Inflammatory macrophage (primary cell): ENCODE measurements at regions not wholly inside any gene's neighbourhood (a gene's known extent, or its start where the extent isn't known, plus 50 kb on each side); places are given as distances from the start of the nearest gene placed in this dataset.
"Not testable (repeated sequence)": the region's sequence is repeated elsewhere in the genome, so short reads cannot be mapped to it uniquely, and the experiment has no call there.

Experiments used
- DNase-seq, 2 donors: peaks; one replicate each; pipeline ENCODE4 v3.0.0-alpha.2; 2020 to 2022

DNA sequence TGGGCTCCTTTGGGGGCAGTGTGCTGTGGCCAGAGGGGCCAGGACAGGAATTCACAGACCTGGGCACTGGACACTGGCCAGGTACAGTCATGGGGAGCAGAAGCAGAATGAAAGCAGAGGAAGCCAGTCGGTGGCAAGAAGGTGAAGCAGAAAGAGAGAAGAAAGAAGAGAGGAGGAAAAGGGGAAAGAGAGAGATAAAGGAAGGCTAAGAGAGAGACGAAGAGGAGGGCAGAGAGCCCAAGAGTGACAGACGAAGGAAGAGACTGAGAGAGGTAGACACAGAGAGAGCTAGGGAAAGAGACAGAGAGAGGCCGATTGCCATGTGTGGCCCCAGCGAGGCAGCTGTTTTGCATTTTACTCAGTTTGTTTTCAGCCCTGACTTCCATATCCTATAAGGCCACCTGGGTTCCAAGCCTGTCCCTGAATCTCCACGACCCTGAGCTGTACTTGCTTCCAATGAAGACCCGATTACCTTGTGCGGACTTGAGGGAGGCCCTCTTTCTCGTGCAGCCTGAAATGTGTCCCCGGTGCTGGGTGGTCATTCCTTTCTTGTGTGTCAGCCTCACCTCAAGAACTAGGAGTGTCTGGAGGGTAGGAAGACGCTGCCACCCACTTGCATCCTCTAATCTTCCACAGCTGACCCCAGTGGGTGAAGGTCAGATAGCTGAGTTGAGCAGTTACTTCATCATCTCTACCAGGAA, 73.9 kb downstream of the LSM3 start:
- no peak for DNase-seq

DNA sequence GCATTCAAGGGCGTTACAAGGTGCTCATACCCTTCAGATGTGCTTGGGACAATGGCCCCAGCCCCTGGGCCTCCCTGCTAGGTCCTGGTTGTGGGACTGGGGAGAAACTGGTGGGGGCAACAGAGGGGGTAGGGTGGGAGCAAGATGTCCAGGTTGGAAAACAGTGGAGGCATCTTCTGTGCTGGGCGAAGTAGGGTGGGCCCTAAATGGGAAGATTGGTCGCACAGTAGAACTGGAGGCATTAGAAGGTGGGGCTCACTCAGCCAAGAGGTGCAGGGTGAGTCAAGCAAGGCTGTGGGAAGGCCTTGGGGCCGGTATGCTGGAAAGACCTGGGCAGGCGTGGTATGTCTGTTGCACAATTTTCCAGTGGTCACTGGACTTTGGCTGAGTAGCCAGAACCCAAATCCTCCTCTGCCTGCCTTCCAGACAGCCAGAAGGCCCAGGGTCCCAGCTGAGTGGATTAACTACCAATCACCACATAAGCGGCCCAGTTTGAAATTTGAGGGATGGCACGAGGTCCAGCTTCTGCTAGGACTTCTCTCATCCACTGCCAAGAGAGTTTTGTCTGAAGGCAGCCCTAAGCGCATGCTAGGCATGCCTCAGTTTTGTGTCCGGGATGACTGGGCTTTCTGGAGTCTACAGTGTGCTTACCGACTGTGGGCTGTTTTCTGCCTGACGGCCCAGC, 74.5 kb downstream of the LSM3 start:
- DNase-seq = no peak

DNA sequence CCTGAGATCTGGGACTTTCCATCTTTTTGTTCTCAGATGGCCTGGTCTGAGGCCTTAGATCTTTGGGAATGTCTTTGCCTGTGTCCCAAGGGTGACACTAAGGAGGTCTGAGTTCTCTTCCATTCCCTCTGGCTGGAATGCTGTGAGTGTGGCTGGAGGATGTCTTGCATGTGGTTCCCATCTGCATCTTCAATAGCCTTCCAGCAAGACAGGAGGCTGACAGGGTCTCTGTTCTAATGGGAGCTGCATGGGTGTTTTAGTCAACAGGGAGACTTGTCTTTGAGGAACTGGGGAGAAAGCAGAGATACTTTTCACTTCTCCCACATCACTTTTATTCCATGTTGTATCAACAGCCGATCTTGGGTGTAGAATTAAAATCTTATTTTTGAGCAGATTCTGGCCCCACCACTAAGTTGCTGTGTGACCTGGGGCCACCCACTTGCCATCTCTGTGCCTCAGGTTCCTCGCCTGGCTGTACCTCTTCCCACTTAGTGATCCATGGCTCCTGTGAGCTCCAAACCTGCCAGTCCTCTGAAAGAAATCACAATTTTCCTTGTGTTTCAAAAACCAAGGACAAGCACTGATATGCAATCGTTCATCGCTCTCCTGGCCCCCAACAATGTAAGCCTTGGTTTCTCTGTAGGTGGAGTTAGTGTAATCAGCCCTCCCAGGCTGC, 75.2 kb downstream of the LSM3 start:
- no peak for DNase-seq

DNA sequence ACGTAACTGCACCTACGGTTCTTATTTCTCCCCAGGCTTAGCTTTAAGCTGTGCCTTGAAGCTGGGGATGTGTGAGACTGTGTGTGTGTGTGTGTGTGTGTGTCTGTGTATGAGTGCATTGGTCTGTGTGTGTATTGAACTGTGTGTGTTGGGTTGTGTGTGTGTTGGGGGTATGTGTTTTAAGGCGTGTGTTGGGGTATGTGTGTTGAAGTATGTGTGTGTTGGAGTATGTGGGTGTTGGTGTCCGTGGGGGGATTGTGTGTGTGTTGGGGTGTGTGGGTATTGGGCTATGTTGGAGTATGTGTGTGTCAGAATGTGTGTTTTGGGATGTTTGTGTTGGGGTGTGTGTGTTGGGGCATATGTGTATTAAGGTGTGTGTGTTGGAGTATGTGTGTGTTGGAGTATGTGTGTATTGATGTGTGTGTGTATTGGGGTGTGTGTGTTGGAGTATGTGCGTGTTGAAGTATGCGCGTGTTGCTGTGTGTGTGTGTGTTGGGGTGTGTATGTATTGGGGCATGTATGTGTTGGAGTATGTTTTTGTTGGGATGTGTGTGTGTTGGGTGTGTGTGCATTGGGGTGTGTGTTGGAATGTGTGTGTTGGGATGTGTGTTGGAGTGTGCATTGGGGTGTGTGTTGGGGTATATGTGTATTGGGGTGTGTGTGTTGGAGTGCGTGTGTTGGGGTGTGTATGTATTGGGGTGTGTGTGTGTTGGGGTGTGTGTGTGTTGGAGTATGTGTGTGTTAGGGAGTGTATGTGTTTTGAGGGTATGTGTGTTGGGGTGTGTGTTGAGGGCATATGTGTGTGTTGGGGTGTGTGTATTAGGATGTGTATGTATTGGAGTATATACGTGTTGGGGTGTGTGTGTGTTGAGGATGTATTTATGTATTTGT, 76.4 kb downstream of the LSM3 start:
- no peak for DNase-seq

DNA sequence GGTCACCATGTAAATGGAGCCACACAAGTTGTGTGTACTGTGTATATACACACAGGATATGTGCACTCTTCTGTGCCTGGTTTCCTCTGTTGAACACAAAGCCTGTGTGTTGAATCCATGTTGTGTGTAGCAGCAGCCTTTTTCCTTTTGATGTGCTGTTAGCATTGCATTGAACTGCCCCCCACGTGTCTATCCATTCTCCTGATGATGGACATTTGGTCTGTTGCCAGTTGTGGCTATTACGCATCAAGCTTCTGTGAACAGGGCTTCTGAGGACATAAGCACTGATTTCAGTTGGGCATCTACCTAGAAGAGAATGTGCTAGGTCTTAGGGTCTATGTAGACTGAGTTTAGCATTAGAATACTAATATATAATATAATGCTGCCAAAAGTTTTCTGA, 77.4 kb downstream of the LSM3 start:
- no peak for DNase-seq

DNA sequence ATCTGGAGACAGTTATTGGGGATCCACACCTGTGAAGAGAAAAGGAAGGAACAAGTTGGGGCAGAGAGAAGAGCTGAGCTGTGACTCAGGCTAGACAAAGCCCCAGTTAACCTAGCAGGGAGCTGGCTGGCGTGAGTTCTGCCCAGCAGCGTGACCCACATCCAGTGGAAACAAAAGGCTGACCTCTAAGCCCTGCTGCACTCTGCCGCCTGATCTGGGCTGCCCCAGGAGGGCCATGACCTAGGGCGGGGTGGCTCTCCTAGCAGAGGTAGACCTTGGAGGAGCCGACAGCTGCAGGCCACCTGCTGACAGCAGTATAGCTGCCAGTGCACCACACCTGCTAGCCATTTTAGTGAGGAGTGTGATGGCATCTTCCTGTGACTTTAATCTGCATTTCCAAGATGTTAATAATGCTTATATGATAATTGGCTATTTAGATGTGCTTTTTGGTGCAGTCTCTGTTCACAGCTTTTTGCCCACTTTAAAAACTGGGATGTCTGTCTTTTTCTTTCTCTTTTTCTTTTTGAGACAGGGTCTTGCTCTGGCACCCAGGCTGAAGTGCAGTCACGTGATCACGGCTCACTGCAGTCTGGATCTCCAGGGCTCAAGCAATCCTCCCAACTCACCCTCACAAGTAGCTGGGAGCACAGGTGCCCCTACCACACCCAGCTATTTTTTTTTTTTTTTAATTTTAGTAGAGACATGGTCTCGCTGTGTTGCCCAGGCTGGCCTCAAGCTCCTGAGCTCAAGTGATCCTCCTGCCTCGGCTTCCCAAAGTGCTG, 78.1 kb downstream of the LSM3 start:
- DNase-seq = no peak

DNA sequence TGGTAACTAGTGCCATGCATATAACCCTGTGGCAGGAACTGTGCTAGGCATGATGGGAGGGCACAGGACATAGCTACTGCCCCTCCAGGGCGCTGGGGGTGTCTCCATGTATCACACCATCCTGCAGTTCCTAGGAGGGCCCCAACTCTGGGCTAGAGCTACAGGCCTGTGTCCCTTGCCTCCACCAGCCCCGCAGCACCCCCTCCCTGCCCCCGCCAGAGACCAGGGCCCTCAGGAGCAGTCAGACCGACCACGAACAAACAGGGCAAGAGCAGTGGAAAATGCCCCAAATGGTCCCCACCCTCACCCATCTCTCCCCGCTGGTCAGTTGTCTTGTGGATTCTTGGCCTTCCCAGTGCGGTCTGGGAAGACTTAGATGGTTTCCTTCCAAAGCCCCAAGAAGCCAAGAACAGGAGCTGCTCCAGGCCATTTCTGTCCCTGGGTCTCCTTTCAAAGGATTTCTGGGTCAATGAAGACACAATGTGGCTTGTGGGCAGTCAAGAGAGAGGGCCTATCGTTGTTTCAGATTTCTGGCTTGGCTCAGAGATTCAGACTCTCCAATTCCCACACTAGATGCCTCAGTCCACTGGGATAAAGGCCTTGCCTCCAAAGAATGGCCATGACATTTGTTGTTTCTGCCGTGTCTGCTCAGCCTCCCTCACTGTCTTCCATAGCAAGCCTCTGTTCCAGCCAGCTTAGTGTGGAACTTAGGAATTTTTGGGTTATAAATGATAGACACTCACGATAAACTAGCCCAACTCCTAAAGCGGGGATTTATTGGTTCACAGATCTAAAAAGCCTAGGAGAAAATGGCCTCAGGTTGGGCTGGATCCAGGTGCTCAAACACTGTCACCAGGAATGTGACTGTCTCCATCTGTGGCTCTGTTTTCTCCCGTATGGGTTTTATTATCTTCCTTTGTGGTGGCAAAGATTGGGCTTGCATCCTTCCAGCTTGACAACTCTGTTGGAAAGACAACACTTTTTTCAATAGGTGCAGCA, 80.6 kb downstream of the LSM3 start:
- no peak for DNase-seq

DNA sequence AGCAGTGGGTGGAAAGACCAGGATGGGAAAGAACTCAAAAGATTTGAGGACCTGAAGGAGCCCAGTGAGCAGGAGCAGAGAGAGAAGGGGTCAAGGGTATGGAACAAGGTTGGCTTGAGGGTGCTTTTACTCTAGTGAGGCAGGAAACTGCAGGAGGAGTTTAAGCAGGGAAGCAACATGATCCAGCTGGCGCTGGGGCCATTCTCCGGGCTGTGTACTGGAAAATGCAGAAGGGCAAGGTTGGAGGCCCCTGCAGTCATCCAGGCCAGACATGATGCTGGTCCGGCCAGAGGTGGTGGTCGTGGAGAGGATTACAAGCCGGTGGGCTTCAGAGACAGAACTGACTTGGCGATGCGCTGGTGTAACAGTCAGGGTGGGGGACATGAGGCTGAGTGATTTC, 81.8 kb downstream of the LSM3 start:
- DNase-seq = no peak

DNA sequence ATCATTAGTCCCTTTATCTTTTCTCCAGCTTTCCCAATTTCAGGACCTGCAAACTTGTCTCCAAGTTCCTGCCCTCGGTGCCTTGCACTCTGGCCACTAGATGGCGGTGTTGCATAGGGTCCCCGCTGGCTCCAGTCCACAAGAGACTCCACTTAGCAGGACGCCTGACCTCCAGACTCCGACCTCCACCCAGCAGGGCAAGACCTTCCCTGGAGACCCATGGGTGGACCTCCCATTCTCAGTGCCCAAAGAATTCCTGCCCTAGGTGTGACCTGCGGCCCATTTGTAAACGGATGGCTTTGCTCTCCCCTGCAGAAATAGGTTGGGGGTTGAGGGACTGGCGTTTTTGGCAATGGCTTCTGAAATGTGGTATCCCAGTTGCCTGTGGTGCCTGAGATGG, 82.6 kb downstream of the LSM3 start:
- peak; percentile 81 to 85 for DNase-seq

DNA sequence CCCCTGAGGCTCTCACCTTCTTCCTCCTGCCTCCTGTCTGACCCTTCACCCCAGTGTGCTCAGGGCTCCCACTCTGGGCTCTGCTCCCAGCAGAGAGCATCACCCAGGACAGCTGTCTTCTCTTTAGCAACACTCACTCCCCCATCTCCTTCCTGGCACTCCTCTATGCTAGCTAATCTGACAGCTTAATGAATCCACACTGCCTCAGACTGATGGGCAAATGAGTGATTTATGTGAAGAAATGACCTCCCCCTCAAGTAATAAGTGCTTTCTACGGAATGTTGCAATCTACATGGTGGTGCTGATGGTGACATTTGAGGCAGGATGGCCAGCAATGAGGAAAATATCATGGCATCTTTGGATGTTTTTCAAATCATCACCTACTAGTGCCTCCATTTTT, 83.6 kb downstream of the LSM3 start:
- no peak for DNase-seq

DNA sequence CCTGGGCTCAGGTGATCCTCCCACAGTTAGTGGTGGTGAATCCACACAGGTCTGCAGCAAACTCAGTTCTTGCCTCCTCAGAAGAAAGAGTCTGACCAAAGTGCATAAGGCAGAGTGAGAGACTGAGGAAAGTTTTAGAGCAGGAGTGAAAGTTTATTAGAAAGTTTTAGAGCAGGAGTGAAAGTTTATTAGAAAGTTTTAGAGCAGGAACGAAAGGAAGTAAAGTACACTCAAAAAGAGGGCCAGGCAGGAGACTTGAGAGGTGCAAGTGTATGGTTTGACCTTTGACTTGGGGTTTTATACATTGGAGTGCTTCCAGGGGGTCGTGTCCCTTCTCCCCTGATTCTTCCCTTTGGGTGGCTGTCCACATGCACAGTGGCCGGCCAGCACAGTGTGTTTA, 84.2 kb downstream of the LSM3 start:
- DNase-seq = no peak

DNA sequence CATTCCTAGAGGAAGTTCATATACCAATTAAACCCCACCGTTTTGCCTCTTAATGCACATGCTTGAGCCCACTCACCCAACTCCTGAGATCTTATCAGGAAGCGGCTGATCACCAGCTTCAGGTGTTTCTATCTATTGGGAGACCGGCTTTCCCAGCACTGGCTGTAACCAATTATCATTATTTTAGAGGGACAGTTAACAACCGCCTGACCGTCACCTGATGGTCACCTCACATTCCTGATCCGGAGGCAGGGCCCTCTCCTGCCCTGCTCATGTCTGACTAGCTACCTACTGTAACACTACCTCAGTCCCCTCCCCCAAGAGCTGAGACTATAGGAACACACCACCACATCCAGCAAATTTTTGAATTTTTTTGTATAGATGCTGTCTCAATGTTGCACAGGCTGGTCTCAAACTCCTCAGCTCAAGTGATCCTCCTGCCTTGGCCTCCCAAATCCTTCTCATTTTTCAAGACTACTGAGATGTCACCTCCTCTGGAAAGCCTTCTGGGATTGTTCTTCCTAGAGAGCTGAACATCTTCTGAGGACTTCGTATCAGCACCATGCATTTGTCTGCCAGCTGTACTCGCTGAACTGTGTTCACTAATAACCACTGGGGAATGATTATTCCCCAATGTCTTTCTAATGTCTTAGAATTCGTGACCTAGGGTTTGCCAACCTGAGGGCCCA, 84.8 kb downstream of the LSM3 start:
- DNase-seq = no peak

DNA sequence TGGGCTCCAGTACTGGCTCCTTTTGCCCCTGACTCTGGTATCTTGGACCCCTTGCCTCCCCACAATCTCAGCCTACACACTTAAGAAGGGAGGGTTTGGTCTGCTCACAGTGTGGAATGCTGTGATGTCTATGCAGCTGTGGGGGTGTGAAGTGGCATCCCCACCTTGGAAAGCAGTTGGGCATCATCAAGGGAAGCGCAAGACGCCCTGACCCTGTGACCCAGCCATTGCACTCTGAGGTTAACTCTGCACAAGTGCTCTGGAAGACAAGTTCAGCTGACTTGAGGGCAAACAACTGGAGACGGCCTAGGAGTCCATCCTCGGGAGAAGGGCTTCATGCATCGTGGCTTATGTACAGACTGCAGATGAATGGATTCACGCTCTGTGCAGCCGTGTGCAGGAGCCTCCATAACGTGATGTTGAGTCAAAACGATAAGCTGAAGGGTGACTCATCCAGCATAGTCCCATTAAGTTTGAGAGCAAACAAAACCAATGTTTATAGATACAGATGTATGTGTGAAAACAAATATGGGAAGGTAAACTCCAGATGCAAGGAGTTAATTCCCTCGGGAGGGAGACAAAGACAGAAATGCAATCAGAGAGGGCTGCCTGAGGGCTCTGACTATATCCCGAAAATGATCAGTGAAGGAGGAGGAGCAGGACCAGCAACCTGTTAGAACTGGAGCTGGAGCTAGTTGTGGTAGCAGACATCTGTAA, 86.8 kb downstream of the LSM3 start:
- DNase-seq = no peak

DNA sequence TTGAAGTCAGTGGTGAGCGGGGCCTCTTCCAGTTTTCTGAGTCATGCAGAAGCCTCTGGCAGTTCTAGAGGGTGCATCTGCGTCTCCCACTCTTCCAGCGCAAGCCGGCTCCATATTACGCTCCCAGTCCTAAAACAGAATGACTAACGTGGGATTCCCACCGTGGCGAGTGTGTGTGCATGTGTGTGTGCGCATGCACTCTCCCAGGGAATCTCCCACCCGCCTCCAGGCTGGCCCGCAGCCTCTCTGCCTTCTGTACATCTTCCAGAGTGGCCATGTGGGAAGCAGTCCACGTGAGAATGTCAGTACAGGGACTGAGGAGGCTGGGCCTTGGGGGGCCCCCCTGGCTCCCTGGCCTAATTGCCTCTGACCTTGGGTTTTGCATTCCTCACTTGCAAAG, 87.7 kb downstream of the LSM3 start:
- DNase-seq = no peak

DNA sequence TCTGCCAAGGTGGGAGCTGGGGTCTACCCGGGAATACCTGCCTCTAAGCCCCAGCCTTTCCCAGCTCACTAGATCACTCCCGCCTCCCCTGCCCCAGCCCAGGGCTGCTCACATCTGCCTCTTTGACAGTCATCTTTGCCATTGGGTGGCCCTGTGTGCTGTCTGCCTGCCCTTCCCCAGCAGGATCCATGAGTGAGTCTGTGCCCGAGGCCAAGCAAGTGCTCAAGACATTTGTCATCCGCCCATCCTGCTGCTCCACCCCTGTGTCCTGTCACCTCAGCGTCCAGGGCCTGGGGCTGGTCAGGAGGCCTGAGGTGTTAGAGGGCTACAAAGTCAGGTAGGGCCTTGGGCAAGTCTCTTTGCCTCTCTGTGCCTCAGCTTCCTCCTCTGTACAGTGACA, 89.4 kb downstream of the LSM3 start:
- no peak for DNase-seq

DNA sequence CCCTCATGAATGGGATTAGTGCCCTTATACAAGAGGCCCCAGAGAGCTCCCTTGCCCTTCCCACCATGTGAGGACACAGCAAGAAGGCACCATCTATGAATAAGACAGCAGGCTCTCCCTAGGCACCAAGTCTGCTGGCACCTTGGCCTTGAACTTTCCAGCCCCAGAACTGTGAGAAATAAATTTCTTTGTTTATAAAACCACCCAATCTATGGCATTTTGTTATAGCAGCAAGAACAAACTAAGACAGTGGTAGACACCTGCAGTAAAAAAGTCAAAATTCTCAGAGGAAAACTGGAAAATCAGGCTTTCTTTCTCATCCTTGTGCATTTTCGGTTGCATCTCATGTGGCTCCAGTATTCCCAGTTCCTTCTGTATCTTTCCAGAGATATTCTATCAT, 90.3 kb downstream of the LSM3 start:
- no peak for DNase-seq

DNA sequence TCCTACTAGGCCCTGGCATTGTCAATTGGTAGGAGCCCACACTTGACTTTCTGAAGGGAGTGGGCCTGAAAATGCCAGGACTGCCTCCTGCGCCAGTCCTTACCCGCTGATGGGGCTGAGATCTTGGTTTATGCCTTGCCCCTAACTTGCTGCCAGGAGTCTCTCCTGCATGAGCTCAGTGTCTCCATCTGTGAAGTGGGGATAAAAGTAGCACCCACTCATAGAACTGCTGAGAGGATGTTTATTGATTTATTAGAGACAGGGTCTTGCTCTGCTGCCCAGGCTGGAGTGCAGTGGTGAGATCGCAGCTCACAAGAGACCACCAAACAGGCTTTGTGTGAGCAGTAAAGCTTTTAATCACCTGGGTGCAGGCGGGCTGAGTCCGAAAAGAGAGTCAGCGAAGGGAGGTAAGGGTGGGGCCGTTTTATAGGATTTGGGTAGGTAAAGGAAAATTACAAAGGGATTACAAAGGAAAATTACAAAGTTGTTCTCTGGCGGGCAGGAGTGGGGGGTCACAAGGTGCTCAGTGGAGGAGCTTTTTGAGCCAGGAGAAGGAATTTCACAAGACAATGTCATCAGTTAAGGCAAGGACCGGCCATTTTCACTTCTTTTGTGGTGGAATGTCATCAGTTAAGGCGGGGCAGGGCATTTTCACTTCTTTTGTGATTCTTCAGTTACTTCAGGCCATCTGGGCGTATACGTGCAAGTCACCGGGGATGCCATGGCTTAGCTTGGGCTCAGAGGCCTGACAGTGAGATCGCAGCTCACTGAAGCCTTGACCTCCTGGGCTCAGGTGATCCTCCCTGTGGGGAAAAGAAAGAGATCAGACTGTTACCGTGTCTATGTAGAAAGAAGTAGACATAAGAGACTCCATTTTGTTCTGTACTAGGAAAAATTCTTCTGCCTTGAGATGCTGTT, 93.7 kb downstream of the LSM3 start:
- not testable (repeated sequence) for DNase-seq

DNA sequence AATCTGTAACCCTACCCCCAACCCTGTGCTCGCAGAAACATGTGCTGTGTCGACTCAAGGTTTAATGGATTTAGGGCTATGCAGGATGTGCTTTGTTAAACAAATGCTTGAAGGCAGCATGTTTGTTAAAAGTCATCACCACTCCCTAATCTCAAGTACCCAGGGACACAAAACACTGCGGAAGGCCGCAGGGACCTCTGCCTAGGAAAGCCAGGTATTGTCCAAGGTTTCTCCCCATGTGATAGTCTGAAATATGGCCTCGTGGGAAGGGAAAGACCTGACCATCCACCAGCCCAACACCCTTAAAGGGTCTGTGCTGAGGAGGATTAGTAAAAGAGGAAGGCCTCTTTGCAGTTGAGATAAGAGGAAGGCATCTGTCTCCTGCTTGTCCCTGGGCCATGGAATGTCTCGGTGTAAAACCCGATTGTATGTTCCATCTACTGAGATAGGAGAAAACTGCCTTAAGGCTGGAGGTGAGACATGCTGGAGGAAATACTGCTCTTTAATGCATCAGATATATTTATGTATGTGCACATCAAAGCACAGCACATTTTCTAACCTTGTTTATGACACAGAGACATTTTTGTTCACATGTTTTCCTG, 94.4 kb downstream of the LSM3 start:
- not testable (repeated sequence) for DNase-seq
